Heart right ventricle (tissue), 16 donors: ENCODE measurements at regions not wholly inside any gene's neighbourhood (a gene's known extent, or its start where the extent isn't known, plus 50 kb on each side); places are given as distances from the start of the nearest gene placed in this dataset.
A peak's percentile ranks its signal among the peaks of the same experiment; 100 is the strongest.

ENCODE experiments used
- ATAC-seq, 8 donors: fragments of 200-7000 bp; cut with Tn5 transposase; one replicate each; pipeline ENCODE4 v1.9.1; 2020; ENCODE audit warnings: mild to moderate bottlenecking in 8 of 8, moderate library complexity in 8 of 8, moderate number of reproducible peaks in 1 of 8
- DNase-seq, 2 donors: peaks; one replicate each; pipeline ENCODE4 v3.0.0-alpha.2; 2020
- H3K27ac ChIP-seq, 10 donors: fragments of 200-600 bp; sonication (generic) in 2 of 10; one replicate each; pipeline versions ENCODE4 v1.5.0 to v1.8.0; 2020 to 2022; ENCODE audit warnings: mild to moderate bottlenecking in 3 of 10
- H3K27me3 ChIP-seq, 7 donors: fragments of 200-600 bp; one replicate each; pipeline ENCODE4 v1.8.0; 2021 to 2022; ENCODE audit warnings: mild to moderate bottlenecking in 2 of 7
- H3K36me3 ChIP-seq, 9 donors: fragments of 200-600 bp; sonication (generic) in 1 of 9; one replicate each; pipeline versions ENCODE4 v1.5.0 to v1.8.0; 2020 to 2022; ENCODE audit warnings: mild to moderate bottlenecking in 2 of 9
- H3K4me1 ChIP-seq, 9 donors: fragments of 200-600 bp; sonication (generic) in 1 of 9; one replicate each; pipeline versions ENCODE4 v1.5.0 to v1.8.0; 2020 to 2022; ENCODE audit warnings: mild to moderate bottlenecking in 4 of 9
- H3K4me3 ChIP-seq, 10 donors: fragments of 200-600 bp; sonication (generic) in 2 of 10; one replicate each; pipeline versions ENCODE4 v1.5.0 to v1.8.0; 2020 to 2022; ENCODE audit warnings: mild to moderate bottlenecking in 7 of 10, moderate library complexity in 2 of 10
- H3K9me3 ChIP-seq, 11 donors: fragments of 200-600 bp in 10 of 11; sonication (generic) in 2 of 11; one replicate each; pipeline versions ENCODE4 v1.5.0 to v1.8.0; 2013 to 2022; ENCODE audit warnings: mild to moderate bottlenecking in 2 of 11, control low read depth in 1 of 11, moderate library complexity in 1 of 11
- CTCF ChIP-seq, 9 donors: fragments of 200-600 bp; sonication (generic) in 2 of 9; IDR thresholded peaks; one replicate each; pipeline versions ENCODE4 v1.5.0 to v1.8.0; 2021 to 2022; ENCODE audit warnings: antibody characterized with exemption in 9 of 9, mild to moderate bottlenecking in 5 of 9, moderate library complexity in 1 of 9
- WGBS, 2 donors: extraction: QIAGEN DNeasy Blood & Tissue Kit; methylation state at CpG; one replicate each; pipeline ENCODE4 v1.1.7; 2013; ENCODE audit warnings: inconsistent platforms in 1 of 2; 5-methylcytosine and 5-hydroxymethylcytosine counted together
- intact Hi-C, 10 donors: fragments of 100-400 bp; cut with DNase I; formaldehyde crosslinking; loops; one replicate each; pipeline versions ENCODE4 v1.11.1 to v1.14.2; 2022
- donor health status: Arrhythmogenic right ventricular cardiomyopathy.
- donor health status: ischemic (EF 13 %, LVEDD 7.1; RV severe dilation, severe dysfunction).
- donor health status: healthy with polysubstance abuse.
- donor health status: DM: no; HTN: yes; CAD: no.
- donor health status: DM: no; HTN: no; CAD: no.
- donor health status: ischemic (EF 25% LVEDD 6.9; RV normal size, moderate dysfunction).
- donor health status: ischemic (EF 25% LVEDD 5.7; RV mildly dilated, moderate dysfunction).
- donor health status: healthy.
- donor health status: DM: yes; HTN: yes; CAD: no.
- donor health status: Ischemic cardiomyopathy.
- donor health status: ischemic (EF 35%, LVEDD 5.7; RV mildly dilated, moderate dysfunction).
- donor health status: nonischemic (EF 11% LVEDD 7.7; RV severe dilation, severe dysfunction).
- donor health status: DM: yes; HTN: yes; CAD: no.
- donor health status: PGD.
- donor health status: ischemic (EF 29% LVEDD 5.4; RV normal size, mild dysfunction).
- donor health status: nonischemic (EF 23%, LVEDD 6.1; RV moderate dilation, normal function).

DNA sequence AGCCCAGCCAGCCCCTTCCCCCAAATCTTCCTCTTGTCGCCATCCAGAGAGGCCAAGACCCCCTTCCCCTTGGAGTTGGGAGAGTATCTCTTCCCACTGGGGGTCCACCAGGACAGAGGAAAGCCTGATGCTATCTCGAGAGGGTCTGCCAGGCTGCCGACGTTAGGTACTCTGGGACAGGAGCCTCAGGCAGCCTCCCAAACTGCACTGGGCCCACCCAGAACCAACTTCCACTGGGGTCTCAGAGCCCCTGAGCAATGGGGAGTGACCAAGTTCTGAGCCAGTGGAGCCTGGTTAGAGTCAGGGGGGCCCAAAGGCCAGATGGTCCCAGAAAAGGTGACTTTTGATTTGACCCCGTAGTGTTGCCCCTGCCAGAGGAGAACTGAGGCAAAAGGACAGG lies 189.1 kb downstream of the INHBB start:
- peaks cover 0 to 13% (median 0%) of the 10 kb centered on the region in 11 donors for H3K9me3 ChIP-seq
- peak in 1 of 8 donors; percentile 8 for ATAC-seq
- H3K4me1 ChIP-seq: peaks cover 7 to 22% (median 17%) of the 10 kb centered on the region in 9 donors
- no peak for DNase-seq
- TF ChIP-seq CTCF (IDR thresholded peaks at IDR 0.05): no peak
- 97% methylated on average over 5 of the region's 5 CpGs for WGBS, 2 donors
- no peak overlapping the region for H3K4me3 ChIP-seq
- H3K27me3 ChIP-seq: no peaks in the 10 kb centered on the region
- H3K27ac ChIP-seq: no peak overlapping the region
- no peaks in the 10 kb centered on the region for H3K36me3 ChIP-seq
- intact Hi-C loops: no loop called here

- Histone ChIP-seq H3K27me3 (no peaks in the 10 kb centered on the region), H3K36me3 (no peaks in the 10 kb centered on the region), H3K9me3 (peaks cover 0 to 4% (median 0%) of the 10 kb centered on the region in 11 donors), H3K4me1 (peaks cover 15 to 33% (median 26%) of the 10 kb centered on the region in 9 donors), H3K27ac (peak overlapping the region in 5 of 10 donors; percentile 11 to 41 (median 28)), H3K4me3 (no peak overlapping the region)
- DNase-seq: peak in 1 of 2 donors; percentile 40
- intact Hi-C loops: no loop called here
- TF ChIP-seq CTCF (IDR thresholded peaks at IDR 0.05): no peak
- WGBS, 2 donors: 67 to 75% methylated on average over 4 of the region's 4 CpGs
- ATAC-seq: peak in 7 of 8 donors; percentile 17 to 70 (median 44)
These were observed 190.2 kb downstream of the INHBB start for GRCh38 chr2:120536141-120536540.

DNA sequence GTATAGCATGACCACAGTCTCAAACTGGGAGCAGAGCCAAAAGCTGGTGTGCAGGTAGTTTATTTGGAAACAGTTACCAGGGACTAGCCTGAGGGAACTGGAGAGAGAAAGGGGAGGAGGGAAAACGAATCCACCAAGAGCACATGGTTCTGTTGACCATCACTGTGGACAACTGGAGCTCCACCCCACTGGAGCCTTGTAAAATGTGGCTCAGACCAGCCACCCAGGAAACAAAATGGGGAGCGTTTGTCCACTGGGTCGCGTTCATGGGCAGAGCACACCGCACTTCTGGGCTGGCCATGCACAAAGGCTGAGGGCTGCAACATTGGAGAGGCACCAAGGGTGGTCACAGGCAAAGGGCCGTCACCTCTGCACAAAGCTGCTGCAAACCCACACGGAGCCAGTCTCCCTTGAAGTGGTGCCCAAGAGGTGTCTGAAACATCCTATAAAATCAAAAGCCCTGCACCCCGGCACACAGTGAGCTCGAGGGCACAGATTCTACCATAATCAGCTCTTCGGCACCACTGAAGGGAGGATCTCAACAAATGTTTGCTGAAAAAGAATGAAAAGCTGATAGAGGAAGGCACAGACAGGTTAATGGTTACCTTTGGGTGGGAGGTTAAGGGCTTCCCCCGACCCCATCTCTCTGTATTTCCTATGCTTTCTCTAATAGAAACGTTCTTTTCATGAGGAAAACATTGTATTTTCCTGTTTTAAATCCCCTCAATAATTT lies 192.9 kb downstream of the INHBB start:
- peak overlapping the region in 1 of 10 donors; percentile 85 for H3K27ac ChIP-seq
- no peak for DNase-seq

DNA sequence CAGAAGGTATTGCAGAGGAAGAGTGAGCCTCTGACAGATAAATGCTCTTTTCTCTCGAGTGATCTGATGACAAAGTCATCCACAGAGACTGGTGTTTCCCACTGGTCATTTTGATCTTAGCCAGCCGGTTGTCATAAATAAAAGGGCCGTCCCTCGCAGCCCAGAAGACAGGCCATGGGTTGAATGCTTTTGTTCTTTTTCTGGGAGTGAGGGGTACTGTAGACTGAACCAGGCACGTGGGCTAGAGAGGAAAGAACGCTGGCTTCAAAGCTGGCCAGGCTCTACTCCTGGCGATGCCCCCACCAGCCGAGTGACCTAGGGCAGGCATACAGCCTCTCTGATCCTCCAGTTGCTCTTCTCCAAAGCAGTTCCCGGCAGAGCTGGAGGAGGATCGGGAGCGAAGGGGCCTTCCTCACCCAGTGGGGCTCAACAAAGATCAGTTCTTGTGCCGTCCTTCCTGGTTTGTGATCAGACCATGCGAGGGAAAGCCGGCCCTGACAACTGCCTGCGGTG lies 193.5 kb downstream of the INHBB start:
- H3K36me3 ChIP-seq: no peaks in the 10 kb centered on the region
- no peaks in the 10 kb centered on the region for H3K27me3 ChIP-seq
- no peak overlapping the region for H3K4me3 ChIP-seq
- WGBS, 2 donors: 88 to 90% methylated on average over 15 of the region's 15 CpGs
- DNase-seq: no peak
- no peak for TF ChIP-seq CTCF (IDR thresholded peaks at IDR 0.05)
- ATAC-seq: no peak
- H3K4me1 ChIP-seq: peaks cover 15 to 44% (median 26%) of the 10 kb centered on the region in 9 donors
- intact Hi-C loops: no loop called here
- peak overlapping the region in 6 of 10 donors; percentile 13 to 85 (median 56) for H3K27ac ChIP-seq
- H3K9me3 ChIP-seq: no peaks in the 10 kb centered on the region

More for the DNA sequence above, 192.9 kb downstream of the INHBB start:
- Histone ChIP-seq H3K4me3 (no peak overlapping the region), H3K36me3 (no peaks in the 10 kb centered on the region), H3K27me3 (no peaks in the 10 kb centered on the region), H3K9me3 (no peaks in the 10 kb centered on the region), H3K4me1 (peaks cover 15 to 44% (median 26%) of the 10 kb centered on the region in 9 donors)
- WGBS, 2 donors: 89 to 90% methylated on average over 12 of the region's 12 CpGs
- TF ChIP-seq CTCF (IDR thresholded peaks at IDR 0.05): no peak
- intact Hi-C loops: no loop called here
- no peak for ATAC-seq
